Neural cell (in vitro differentiated cells): ENCODE measurements at regions not wholly inside any gene's neighbourhood (a gene's known extent, or its start where the extent isn't known, plus 50 kb on each side); places are given as distances from the start of the nearest gene placed in this dataset.

ENCODE experiments used
- H2AFZ ChIP-seq: fragments of 200-600, 300-800 bp; sonication (generic), shearing (Covaris generic); 2 replicates; pipeline ENCODE4 v1.6.0; 2014; ENCODE audit warnings: low read depth, mild to moderate bottlenecking, antibody characterized with exemption, low read length, moderate library complexity
- H3F3A ChIP-seq: fragments of 200-600 bp; shearing (Covaris generic); 2 replicates; pipeline ENCODE4 v1.6.1; 2016; ENCODE audit warnings: mild to moderate bottlenecking, moderate library complexity, mixed read lengths, antibody characterized with exemption, low read length; ENCODE audit not compliant: insufficient read depth, poor library complexity, severe bottlenecking
- H3K27ac ChIP-seq: fragments of 200-600, 300-800 bp; sonication (generic), shearing (Covaris generic); 2 replicates; pipeline ENCODE4 v1.5.1; 2014; ENCODE audit warnings: mild to moderate bottlenecking, low read length, moderate library complexity
- H3K27me3 ChIP-seq: fragments of 300-800, 200-600 bp; sonication (generic), shearing (Covaris generic); 2 replicates; pipeline ENCODE4 v1.6.0; 2014; ENCODE audit warnings: mild to moderate bottlenecking, low read depth, low read length, moderate library complexity; ENCODE audit not compliant: insufficient read depth
- H3K36me3 ChIP-seq: fragments of 300-800, 200-600 bp; sonication (generic), shearing (Covaris generic); 2 replicates; pipeline ENCODE4 v1.5.1; 2014; ENCODE audit warnings: mild to moderate bottlenecking, antibody characterized with exemption, low read length, moderate library complexity; ENCODE audit not compliant: insufficient read depth
- H3K4me2 ChIP-seq: fragments of 300-800, 200-600 bp; sonication (generic), shearing (Covaris generic); 2 replicates; pipeline ENCODE4 v1.6.0; 2014; ENCODE audit warnings: mild to moderate bottlenecking, low read length
- H3K4me3 ChIP-seq: fragments of 300-800, 200-600 bp; sonication (generic), shearing (Covaris generic); 2 replicates; pipeline ENCODE4 v1.5.1; 2014; ENCODE audit warnings: mild to moderate bottlenecking, low read length, moderate library complexity
- H3K79me2 ChIP-seq: fragments of 200-600 bp; shearing (Covaris generic); replicated peaks from 2 replicates; pipeline ENCODE4 v1.6.0; 2014; ENCODE audit warnings: mild to moderate bottlenecking, low read length, moderate library complexity; ENCODE audit not compliant: insufficient read depth
- H3K9ac ChIP-seq: fragments of 300-800, 200-600 bp; sonication (generic), shearing (Covaris generic); 2 replicates; pipeline ENCODE4 v1.6.1; 2016; ENCODE audit warnings: mild to moderate bottlenecking, low read length, mixed read lengths
- H3K9me2 ChIP-seq: fragments of 200-600 bp; shearing (Covaris generic); 2 replicates; pipeline ENCODE4 v1.6.1; 2016; ENCODE audit warnings: mild to moderate bottlenecking, low read length, mixed read lengths; ENCODE audit not compliant: insufficient read depth
- H3K9me3 ChIP-seq: fragments of 200-600, 300-800 bp; sonication (generic), shearing (Covaris generic); 2 replicates; pipeline ENCODE4 v1.6.1; 2016; ENCODE audit warnings: mild to moderate bottlenecking, mixed run types, low read length, moderate library complexity, mixed read lengths
- H4K20me1 ChIP-seq: fragments of 200-600 bp; shearing (Covaris generic); 2 replicates; pipeline ENCODE4 v1.6.1; 2016; ENCODE audit warnings: mild to moderate bottlenecking, mixed run types; ENCODE audit not compliant: insufficient read depth
- EP300 ChIP-seq: fragments of 450-650 bp; conservative IDR thresholded peaks from 2 replicates; pipeline ENCODE4 v1.6.1; 2014; ENCODE audit warnings: antibody characterized with exemption, mild to moderate bottlenecking, moderate library complexity; ENCODE audit not compliant: poor library complexity, severe bottlenecking
- EZH2 ChIP-seq: fragments of 200-600, 300-800 bp; shearing (Covaris generic), sonication (generic); IDR thresholded peaks from 2 replicates; pipeline ENCODE4 v1.6.1; 2014; ENCODE audit warnings: antibody characterized with exemption, low read length, borderline replicate concordance, mild to moderate bottlenecking; ENCODE audit not compliant: insufficient read depth, poor library complexity, severe bottlenecking
- MXI1 ChIP-seq: fragments of 450-650 bp; conservative IDR thresholded peaks from 2 replicates; pipeline ENCODE4 v1.6.1; 2014; ENCODE audit warnings: antibody characterized with exemption, mild to moderate bottlenecking; ENCODE audit not compliant: poor library complexity, severe bottlenecking
- POLR2AphosphoS5 ChIP-seq: IDR thresholded peaks from 2 replicates; pipeline ENCODE4 v1.6.1; 2012
- RAD21 ChIP-seq: fragments of 450-650 bp; conservative IDR thresholded peaks from 2 replicates; pipeline ENCODE4 v1.6.1; 2014; ENCODE audit warnings: antibody characterized with exemption, mild to moderate bottlenecking, moderate library complexity
- SMC3 ChIP-seq: fragments of 450-650 bp; conservative IDR thresholded peaks from 2 replicates; pipeline ENCODE4 v1.6.1; 2014; ENCODE audit warnings: antibody characterized with exemption, mild to moderate bottlenecking, moderate library complexity; ENCODE audit not compliant: poor library complexity
- TAF1 ChIP-seq: IDR thresholded peaks from 2 replicates; pipeline ENCODE4 v1.6.1; 2012; ENCODE audit warnings: low read depth
- TF ChIP-seq, protein P1 (sequence below): IDR thresholded peaks from 2 replicates; pipeline ENCODE4 v1.6.1; 2012; ENCODE audit warnings: borderline replicate concordance
- TF ChIP-seq, protein P2 (sequence below): fragments of 450-650 bp; IDR thresholded peaks from 2 replicates; pipeline ENCODE4 v1.5.1; 2014; ENCODE audit warnings: antibody characterized with exemption, mild to moderate bottlenecking, moderate library complexity; ENCODE audit not compliant: poor library complexity, severe bottlenecking

DNA sequence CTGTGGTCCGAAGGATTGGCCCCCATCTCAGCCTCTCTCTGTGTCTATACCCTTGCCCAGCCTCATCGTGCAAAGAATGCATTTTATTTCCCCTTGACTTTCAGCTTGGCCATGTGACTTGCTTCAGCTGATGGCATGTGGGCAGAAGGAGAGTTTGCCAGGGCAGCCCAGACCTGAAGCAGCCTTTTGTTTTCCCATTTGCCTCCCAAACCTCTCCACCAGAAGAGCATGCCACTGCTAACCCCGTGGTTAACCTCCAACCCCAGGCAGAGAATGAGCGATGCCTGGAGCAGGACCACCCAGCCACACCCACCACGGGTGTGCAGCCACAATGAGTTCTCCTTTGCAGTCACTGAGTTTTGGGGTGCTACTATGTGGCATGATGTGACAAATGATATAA lies 136.4 kb downstream of the SETD4 start:
- no peak overlapping the region for H3K27ac ChIP-seq
- no peaks in the 10 kb centered on the region for H3K36me3 ChIP-seq
- TF ChIP-seq POLR2AphosphoS5 (no peak), EP300 (no peak), MXI1 (no peak), SMC3 (no peak), EZH2 (no peak), TAF1 (no peak), RAD21 (no peak)
- TF ChIP-seq, protein P1, sequence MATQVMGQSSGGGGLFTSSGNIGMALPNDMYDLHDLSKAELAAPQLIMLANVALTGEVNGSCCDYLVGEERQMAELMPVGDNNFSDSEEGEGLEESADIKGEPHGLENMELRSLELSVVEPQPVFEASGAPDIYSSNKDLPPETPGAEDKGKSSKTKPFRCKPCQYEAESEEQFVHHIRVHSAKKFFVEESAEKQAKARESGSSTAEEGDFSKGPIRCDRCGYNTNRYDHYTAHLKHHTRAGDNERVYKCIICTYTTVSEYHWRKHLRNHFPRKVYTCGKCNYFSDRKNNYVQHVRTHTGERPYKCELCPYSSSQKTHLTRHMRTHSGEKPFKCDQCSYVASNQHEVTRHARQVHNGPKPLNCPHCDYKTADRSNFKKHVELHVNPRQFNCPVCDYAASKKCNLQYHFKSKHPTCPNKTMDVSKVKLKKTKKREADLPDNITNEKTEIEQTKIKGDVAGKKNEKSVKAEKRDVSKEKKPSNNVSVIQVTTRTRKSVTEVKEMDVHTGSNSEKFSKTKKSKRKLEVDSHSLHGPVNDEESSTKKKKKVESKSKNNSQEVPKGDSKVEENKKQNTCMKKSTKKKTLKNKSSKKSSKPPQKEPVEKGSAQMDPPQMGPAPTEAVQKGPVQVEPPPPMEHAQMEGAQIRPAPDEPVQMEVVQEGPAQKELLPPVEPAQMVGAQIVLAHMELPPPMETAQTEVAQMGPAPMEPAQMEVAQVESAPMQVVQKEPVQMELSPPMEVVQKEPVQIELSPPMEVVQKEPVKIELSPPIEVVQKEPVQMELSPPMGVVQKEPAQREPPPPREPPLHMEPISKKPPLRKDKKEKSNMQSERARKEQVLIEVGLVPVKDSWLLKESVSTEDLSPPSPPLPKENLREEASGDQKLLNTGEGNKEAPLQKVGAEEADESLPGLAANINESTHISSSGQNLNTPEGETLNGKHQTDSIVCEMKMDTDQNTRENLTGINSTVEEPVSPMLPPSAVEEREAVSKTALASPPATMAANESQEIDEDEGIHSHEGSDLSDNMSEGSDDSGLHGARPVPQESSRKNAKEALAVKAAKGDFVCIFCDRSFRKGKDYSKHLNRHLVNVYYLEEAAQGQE: no peak
- TF ChIP-seq, protein P2, sequence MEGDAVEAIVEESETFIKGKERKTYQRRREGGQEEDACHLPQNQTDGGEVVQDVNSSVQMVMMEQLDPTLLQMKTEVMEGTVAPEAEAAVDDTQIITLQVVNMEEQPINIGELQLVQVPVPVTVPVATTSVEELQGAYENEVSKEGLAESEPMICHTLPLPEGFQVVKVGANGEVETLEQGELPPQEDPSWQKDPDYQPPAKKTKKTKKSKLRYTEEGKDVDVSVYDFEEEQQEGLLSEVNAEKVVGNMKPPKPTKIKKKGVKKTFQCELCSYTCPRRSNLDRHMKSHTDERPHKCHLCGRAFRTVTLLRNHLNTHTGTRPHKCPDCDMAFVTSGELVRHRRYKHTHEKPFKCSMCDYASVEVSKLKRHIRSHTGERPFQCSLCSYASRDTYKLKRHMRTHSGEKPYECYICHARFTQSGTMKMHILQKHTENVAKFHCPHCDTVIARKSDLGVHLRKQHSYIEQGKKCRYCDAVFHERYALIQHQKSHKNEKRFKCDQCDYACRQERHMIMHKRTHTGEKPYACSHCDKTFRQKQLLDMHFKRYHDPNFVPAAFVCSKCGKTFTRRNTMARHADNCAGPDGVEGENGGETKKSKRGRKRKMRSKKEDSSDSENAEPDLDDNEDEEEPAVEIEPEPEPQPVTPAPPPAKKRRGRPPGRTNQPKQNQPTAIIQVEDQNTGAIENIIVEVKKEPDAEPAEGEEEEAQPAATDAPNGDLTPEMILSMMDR: no peak
- no peak overlapping the region for H3K4me3 ChIP-seq
- H3F3A ChIP-seq: no peaks in the 10 kb centered on the region
- H4K20me1 ChIP-seq: no peaks in the 10 kb centered on the region
- H3K27me3 ChIP-seq: no peaks in the 10 kb centered on the region
- no peak overlapping the region for H3K4me2 ChIP-seq
- no peaks in the 10 kb centered on the region for H3K9me3 ChIP-seq
- H2AFZ ChIP-seq: no peak overlapping the region
- no peak overlapping the region for H3K9ac ChIP-seq
- H3K79me2 ChIP-seq: no peaks in the 10 kb centered on the region
- H3K9me2 ChIP-seq: no peaks in the 10 kb centered on the region

DNA sequence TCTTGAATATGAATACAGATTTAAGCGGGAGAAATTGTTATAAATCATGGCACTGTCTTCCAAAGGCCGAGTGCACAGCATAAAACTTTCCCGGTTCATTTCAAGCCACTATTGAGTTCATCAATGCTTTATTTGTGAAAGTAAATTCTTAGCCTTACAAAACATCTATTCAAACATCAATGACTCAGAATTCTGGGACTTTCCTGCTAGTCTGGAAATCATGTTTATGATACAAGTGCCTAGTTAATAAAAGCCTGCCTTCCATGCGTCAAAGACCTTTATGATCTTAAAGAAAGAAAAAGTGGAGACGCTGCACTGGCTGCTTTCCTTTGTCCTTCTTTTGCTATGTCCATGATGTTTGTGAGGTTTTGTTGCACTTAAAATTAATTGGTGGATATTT lies 137.7 kb downstream of the SETD4 start:
- Histone ChIP-seq H3K79me2 (no peaks in the 10 kb centered on the region), H4K20me1 (no peaks in the 10 kb centered on the region), H3K27me3 (no peaks in the 10 kb centered on the region), H3K9ac (no peak overlapping the region), H3K9me2 (no peaks in the 10 kb centered on the region), H3K4me3 (no peak overlapping the region), H3K27ac (no peak overlapping the region), H3K9me3 (no peaks in the 10 kb centered on the region), H3K36me3 (no peaks in the 10 kb centered on the region), H3F3A (no peaks in the 10 kb centered on the region), H3K4me2 (no peak overlapping the region), H2AFZ (no peak overlapping the region)
- TF ChIP-seq, protein P1: no peak
